ENCODE measurements at regions not wholly inside any gene's neighbourhood (a gene's known extent, or its start where the extent isn't known, plus 50 kb on each side); places are given as distances from the start of the nearest gene placed in this dataset.

GRCh38 chr1:60130703-60131102 is 57.1 kb upstream of the C1orf87 start:
- TF ChIP-seq CTCF (IDR thresholded peaks at IDR 0.05; ENCODE audit: low read depth, low read length, poor library complexity, severe bottlenecking): no peak
- no peak for TF ChIP-seq EZH2phosphoT487 (IDR thresholded peaks at IDR 0.05; ENCODE audit: borderline replicate concordance, low read length)

All from DOHH2 (cell line).